Thymus (tissue), 11 donors: ENCODE measurements at regions not wholly inside any gene's neighbourhood (a gene's known extent, or its start where the extent isn't known, plus 50 kb on each side); places are given as distances from the start of the nearest gene placed in this dataset.

Source experiments
- DNase-seq, 9 donors: peaks; one replicate each; pipeline ENCODE4 v3.0.0-alpha.2; 2013; ENCODE audit warnings: low spot score in 9 of 9, low read depth in 6 of 9, missing footprints in 1 of 9
- H3K27ac ChIP-seq, 2 donors: one replicate each; pipeline ENCODE4 v1.5.1; 2013; ENCODE audit warnings: control low read depth in 1 of 2, low read depth in 1 of 2, low read length in 1 of 2, mild to moderate bottlenecking in 1 of 2, moderate library complexity in 1 of 2
- H3K27me3 ChIP-seq, 2 donors: one replicate each; pipeline ENCODE4 v1.5.1; 2013; ENCODE audit warnings: low read length in 1 of 2; ENCODE audit not compliant: control insufficient read depth in 2 of 2, insufficient read depth in 1 of 2
- H3K36me3 ChIP-seq, 2 donors: one replicate each; pipeline ENCODE4 v1.5.1; 2013; ENCODE audit warnings: low read length in 1 of 2, mild to moderate bottlenecking in 1 of 2, moderate library complexity in 1 of 2; ENCODE audit not compliant: control insufficient read depth in 2 of 2, insufficient read depth in 2 of 2
- H3K4me1 ChIP-seq, 2 donors: one replicate each; pipeline ENCODE4 v1.5.1; 2013; ENCODE audit warnings: low read length in 2 of 2; ENCODE audit not compliant: control insufficient read depth in 2 of 2, insufficient read depth in 2 of 2
- H3K4me3 ChIP-seq, 2 donors: one replicate each; pipeline ENCODE4 v1.5.1; 2013; ENCODE audit warnings: low read length in 2 of 2, control low read depth in 1 of 2, mild to moderate bottlenecking in 1 of 2
- H3K9me3 ChIP-seq, 2 donors: one replicate each; pipeline ENCODE4 v1.5.1; 2013; ENCODE audit warnings: low read length in 1 of 2, mild to moderate bottlenecking in 1 of 2; ENCODE audit not compliant: control insufficient read depth in 2 of 2, insufficient read depth in 1 of 2
- WGBS: extraction: QIAGEN DNeasy Blood & Tissue Kit; methylation state at CpG from one replicate; pipeline ENCODE4 v1.1.7; 2013; 5-methylcytosine and 5-hydroxymethylcytosine counted together
- donor health status: healthy.

- no peak overlapping the region for H3K27ac ChIP-seq
- H3K9me3 ChIP-seq: no peaks in the 10 kb centered on the region
- no peaks in the 10 kb centered on the region for H3K4me1 ChIP-seq
- WGBS: 96% methylated on average over 4 of the region's 4 CpGs
- no peaks in the 10 kb centered on the region for H3K36me3 ChIP-seq
- H3K27me3 ChIP-seq: no peaks in the 10 kb centered on the region
- DNase-seq: no peak
- H3K4me3 ChIP-seq: no peak overlapping the region
Measured at GRCh38 chr3:40720341-40720740, 195.6 kb downstream of the ZNF621 start.

- H3K36me3 ChIP-seq: no peaks in the 10 kb centered on the region
- DNase-seq: no peak
- no peak overlapping the region for H3K4me3 ChIP-seq
- 96% methylated on average over 3 of the region's 3 CpGs for WGBS
- H3K4me1 ChIP-seq: no peaks in the 10 kb centered on the region
- no peaks in the 10 kb centered on the region for H3K9me3 ChIP-seq
- no peaks in the 10 kb centered on the region for H3K27me3 ChIP-seq
- no peak overlapping the region for H3K27ac ChIP-seq
Measured at GRCh38 chr3:40720863-40721262, 196.1 kb downstream of the ZNF621 start.

- Histone ChIP-seq H3K4me1 (no peaks in the 10 kb centered on the region), H3K36me3 (no peaks in the 10 kb centered on the region), H3K27ac (no peak overlapping the region), H3K4me3 (no peak overlapping the region), H3K27me3 (no peaks in the 10 kb centered on the region), H3K9me3 (no peaks in the 10 kb centered on the region)
- DNase-seq: no peak
Measured at GRCh38 chr3:40723083-40723660, 198.4 kb downstream of the ZNF621 start.

DNA sequence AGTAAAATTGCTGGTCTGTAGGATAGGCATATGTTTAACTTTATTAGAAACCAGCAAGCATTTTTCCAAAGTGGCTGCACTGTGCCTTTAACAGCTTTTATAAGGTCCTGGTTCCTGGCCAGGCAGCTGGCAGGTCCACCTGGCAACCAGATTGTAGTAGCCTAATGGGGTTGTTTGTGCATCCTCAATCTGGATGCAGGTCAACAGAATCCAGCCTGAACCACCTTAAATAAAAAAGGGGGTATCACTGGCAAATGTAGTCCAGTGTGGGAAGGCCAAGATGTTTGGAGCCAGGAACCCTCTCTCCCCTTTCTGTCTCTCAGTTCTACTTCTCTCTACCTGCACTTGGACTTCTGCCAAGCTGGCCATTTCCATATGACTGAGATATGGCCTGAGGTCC lies 200.3 kb downstream of the ZNF621 start:
- Histone ChIP-seq H3K27me3 (no peaks in the 10 kb centered on the region), H3K27ac (no peak overlapping the region), H3K36me3 (no peaks in the 10 kb centered on the region), H3K9me3 (no peaks in the 10 kb centered on the region), H3K4me1 (no peaks in the 10 kb centered on the region), H3K4me3 (no peak overlapping the region)
- no peak for DNase-seq

DNA sequence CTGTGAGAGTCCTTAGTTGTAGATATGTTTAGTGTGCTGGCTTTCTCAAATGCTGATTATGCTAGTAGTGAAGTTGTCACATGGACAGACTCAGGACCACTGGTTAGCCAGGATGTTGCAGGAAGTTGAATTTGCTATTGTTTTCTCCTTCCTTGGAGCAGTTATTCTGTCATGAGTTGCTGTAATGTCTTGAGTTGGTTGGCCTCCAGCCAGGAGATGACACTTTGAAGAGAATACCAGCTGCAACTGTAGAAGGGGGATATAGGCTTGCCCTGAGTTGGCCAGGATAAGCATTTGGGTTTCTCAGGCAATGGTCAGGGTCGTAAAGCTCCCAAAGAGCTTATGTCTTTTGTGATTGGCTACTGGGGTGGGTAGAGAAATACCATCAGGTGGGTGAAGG lies 206.7 kb downstream of the ZNF621 start:
- Histone ChIP-seq H3K9me3 (no peaks in the 10 kb centered on the region), H3K4me1 (no peaks in the 10 kb centered on the region), H3K36me3 (no peaks in the 10 kb centered on the region), H3K4me3 (no peak overlapping the region), H3K27me3 (no peaks in the 10 kb centered on the region), H3K27ac (no peak overlapping the region)
- DNase-seq: no peak
- WGBS: 86% methylated on average over 1 of the region's 1 CpG

DNA sequence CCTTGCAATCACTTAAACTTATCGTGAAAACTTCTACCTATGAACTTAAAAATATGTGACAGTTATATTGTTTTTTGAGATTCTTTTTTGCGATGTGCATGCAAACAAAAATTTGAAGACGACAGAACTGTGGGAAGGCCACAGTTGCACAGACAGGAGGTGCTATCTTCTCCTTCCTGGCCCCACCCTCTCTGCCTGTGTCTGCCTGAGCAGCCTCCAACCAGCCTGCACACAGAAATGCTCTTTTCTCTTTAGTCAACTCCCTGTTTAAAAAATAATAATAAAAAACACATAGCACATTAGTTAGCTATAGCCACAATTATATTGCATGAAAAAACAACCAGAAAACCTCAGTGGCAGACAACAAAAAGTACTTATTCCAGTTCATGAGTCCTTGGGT lies 212.2 kb downstream of the ZNF621 start:
- no peaks in the 10 kb centered on the region for H3K9me3 ChIP-seq
- peaks cover 0 to 2% of the 10 kb centered on the region in 2 donors for H3K4me1 ChIP-seq
- no peaks in the 10 kb centered on the region for H3K27me3 ChIP-seq
- no peak for DNase-seq
- 96% methylated on average over 3 of the region's 3 CpGs for WGBS
- no peak overlapping the region for H3K4me3 ChIP-seq
- H3K36me3 ChIP-seq: no peaks in the 10 kb centered on the region
- no peak overlapping the region for H3K27ac ChIP-seq

DNA sequence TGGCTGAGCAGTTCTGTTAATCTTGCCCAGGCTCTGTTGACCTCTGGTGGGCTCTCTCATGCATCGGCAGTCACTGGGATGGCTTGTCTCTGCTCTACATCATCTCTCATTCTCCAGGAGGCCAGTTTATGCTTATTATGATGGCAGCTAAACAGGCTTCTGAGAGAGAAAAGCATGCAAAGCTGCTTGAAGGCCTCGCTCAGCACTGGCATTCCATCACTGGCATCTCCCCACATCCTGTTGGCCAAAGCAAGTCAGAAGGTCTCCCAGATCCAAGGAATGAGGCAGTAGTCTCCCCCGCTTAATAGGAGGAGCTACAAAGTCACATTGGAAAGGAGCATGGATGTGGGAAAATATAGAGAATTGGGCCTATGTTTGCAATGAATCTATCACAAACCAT lies 212.6 kb downstream of the ZNF621 start:
- Histone ChIP-seq H3K9me3 (no peaks in the 10 kb centered on the region), H3K4me3 (no peak overlapping the region), H3K27me3 (no peaks in the 10 kb centered on the region), H3K4me1 (peaks cover 0 to 4% of the 10 kb centered on the region in 2 donors), H3K27ac (no peak overlapping the region), H3K36me3 (no peaks in the 10 kb centered on the region)
- 97% methylated on average over 3 of the region's 3 CpGs for WGBS
- DNase-seq: no peak

- Histone ChIP-seq H3K4me1 (peaks cover 0 to 4% of the 10 kb centered on the region in 2 donors), H3K4me3 (no peak overlapping the region), H3K9me3 (no peaks in the 10 kb centered on the region), H3K27me3 (no peaks in the 10 kb centered on the region), H3K27ac (no peak overlapping the region), H3K36me3 (no peaks in the 10 kb centered on the region)
- no peak for DNase-seq
- WGBS: 79% methylated on average over 1 of the region's 1 CpG
Measured at GRCh38 chr3:40739971-40740370, 215.2 kb downstream of the ZNF621 start.

GRCh38 chr3:40741729-40742128 lies 217.0 kb downstream of the ZNF621 start:
- Histone ChIP-seq H3K9me3 (no peaks in the 10 kb centered on the region), H3K4me1 (peaks cover 0 to 4% of the 10 kb centered on the region in 2 donors), H3K36me3 (no peaks in the 10 kb centered on the region), H3K27me3 (no peaks in the 10 kb centered on the region), H3K4me3 (no peak overlapping the region), H3K27ac (no peak overlapping the region)
- WGBS: 2% methylated on average over 1 of the region's 1 CpG
- DNase-seq: peak in 3 of 9 donors; percentile 3 to 34 (median 10)
